AG09309 (cell line): ENCODE measurements at regions not wholly inside any gene's neighbourhood (a gene's known extent, or its start where the extent isn't known, plus 50 kb on each side); places are given as distances from the start of the nearest gene placed in this dataset.
A peak's percentile ranks its signal among the peaks of the same experiment; 100 is the strongest.

Source experiments
- DNase-seq: peaks from one replicate; pipeline ENCODE4 v3.0.0-alpha.2; 2010; ENCODE audit warnings: low read depth
- H3K4me3 ChIP-seq: 2 replicates; pipeline ENCODE4 v1.5.1; 2011; ENCODE audit warnings: mild to moderate bottlenecking, low read depth, low read length, moderate library complexity; ENCODE audit not compliant: control insufficient read depth
- TF ChIP-seq, protein P1 (sequence below): IDR thresholded peaks from 2 replicates; pipeline ENCODE4 v1.5.1; 2011; ENCODE audit warnings: mild to moderate bottlenecking, low read depth, low read length, inconsistent platforms; ENCODE audit not compliant: insufficient read depth, control insufficient read depth; ENCODE audit errors: missing control alignments

GRCh38 chr5:133868946-133869518, 99.4 kb downstream of the C5orf15 start:
- no peak overlapping the region for H3K4me3 ChIP-seq
- TF ChIP-seq, protein P1, sequence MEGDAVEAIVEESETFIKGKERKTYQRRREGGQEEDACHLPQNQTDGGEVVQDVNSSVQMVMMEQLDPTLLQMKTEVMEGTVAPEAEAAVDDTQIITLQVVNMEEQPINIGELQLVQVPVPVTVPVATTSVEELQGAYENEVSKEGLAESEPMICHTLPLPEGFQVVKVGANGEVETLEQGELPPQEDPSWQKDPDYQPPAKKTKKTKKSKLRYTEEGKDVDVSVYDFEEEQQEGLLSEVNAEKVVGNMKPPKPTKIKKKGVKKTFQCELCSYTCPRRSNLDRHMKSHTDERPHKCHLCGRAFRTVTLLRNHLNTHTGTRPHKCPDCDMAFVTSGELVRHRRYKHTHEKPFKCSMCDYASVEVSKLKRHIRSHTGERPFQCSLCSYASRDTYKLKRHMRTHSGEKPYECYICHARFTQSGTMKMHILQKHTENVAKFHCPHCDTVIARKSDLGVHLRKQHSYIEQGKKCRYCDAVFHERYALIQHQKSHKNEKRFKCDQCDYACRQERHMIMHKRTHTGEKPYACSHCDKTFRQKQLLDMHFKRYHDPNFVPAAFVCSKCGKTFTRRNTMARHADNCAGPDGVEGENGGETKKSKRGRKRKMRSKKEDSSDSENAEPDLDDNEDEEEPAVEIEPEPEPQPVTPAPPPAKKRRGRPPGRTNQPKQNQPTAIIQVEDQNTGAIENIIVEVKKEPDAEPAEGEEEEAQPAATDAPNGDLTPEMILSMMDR, result peak; percentile 84
- peak; percentile 31 for DNase-seq

DNA sequence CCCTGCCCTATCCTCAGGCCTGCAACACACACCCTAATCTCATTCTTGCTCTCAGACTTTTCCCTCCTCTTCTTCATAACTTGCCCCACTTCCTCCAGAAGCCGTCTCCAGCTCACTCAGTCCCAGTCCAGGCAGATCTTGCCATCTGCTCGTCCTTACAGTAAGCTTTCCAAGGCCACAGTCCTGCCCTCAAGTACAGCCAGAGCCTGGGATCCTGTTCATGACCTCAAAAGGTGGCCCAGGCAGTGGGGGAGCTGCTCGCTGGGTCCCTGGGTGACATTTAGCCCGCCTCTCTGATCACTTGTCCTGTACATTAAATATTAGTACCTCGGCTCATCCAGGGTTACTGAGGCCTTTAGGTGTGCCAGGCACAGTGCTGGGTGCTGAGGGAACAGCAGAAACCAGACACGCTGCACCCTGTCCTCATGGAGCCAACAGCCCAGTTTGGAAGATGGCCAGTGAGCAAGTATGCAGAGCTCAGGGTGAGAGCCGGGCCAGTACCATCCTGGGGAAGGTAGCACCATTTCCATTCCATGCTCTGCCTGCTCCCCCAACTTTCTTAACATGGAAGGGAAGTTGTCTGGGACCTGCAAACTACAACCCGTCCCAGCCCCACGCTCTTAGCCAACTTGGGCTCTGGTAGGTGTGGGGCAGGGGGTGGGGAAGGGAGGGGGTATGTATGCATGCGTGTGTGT, 100.4 kb downstream of the C5orf15 start:
- TF ChIP-seq, protein P1, result no peak
- H3K4me3 ChIP-seq, result no peak overlapping the region
- no peak for DNase-seq

- TF ChIP-seq, protein P1, result no peak
- no peak overlapping the region for H3K4me3 ChIP-seq
- DNase-seq, result no peak
Measured at GRCh38 chr5:133867341-133867740, 101.1 kb downstream of the C5orf15 start.

- TF ChIP-seq, protein P1, result no peak
- H3K4me3 ChIP-seq, result no peak overlapping the region
- DNase-seq, result no peak
Measured at GRCh38 chr5:133866903-133867245, 101.6 kb downstream of the C5orf15 start.

- H3K4me3 ChIP-seq, result no peak overlapping the region
- no peak for DNase-seq
- TF ChIP-seq, protein P1, result no peak
Measured at GRCh38 chr5:133866160-133866902, 102.1 kb downstream of the C5orf15 start.

DNA sequence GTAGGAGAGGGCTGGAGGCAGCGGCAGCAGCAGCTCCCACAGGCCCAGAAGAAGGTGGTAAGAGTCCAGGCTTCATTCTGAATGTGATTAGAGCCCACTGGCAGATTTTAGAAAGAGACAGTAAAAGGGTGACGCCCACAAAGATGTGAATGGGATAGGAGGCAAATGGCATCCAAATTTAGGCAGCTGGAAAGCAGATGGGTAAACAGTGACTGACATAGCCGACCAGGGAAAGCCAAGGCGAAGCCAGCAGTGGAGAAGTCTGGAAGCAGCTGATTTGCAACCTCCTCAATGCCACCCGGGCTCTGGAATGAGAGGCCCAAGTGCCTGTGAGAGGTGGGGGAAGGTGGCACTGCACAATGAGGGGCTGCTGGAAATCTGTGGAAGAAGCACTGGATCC, 103.3 kb downstream of the C5orf15 start:
- TF ChIP-seq, protein P1, result no peak
- DNase-seq, result no peak

More for the DNA sequence above, 103.3 kb downstream of the C5orf15 start:
- no peak overlapping the region for H3K4me3 ChIP-seq
